GM12878 (cell line): ENCODE measurements at regions not wholly inside any gene's neighbourhood (a gene's known extent, or its start where the extent isn't known, plus 50 kb on each side); places are given as distances from the start of the nearest gene placed in this dataset.

Experiments used
- ATAC-seq: fragments of 200-7000 bp; cut with Tn5 transposase; 3 replicates; pipeline ENCODE4 v1.9.1; 2020; ENCODE audit warnings: mild to moderate bottlenecking, moderate library complexity
- BruUV-seq: library from RNA; stranded (reverse); fragments of 400-500 nt; replicated peaks from 2 replicates; lab custom pipeline; 2021; lab: Mats Ljungman, UMichigan
- CTCF ChIA-PET: fragments of 300-600 bp; sonication (Branson Sonifier 250); formaldehyde crosslinking; extraction: SDS; loops from one replicate; lab custom pipeline; 2021; ENCODE audit warnings: inconsistent platforms; lab: Yijun Ruan, JAX
- POLR2A ChIA-PET: fragments of 350-600 bp; formaldehyde crosslinking; extraction: SDS; loops from one replicate; lab custom pipeline; 2021; ENCODE audit warnings: inconsistent platforms; lab: Charles Lee
- RAD21 ChIA-PET: fragments of 300-600 bp; sonication (Branson Sonifier 250); formaldehyde crosslinking; loops from one replicate; lab custom pipeline; 2023; ENCODE audit warnings: antibody characterized with exemption; ENCODE audit not compliant: unreplicated experiment; lab: Charles Lee
- SMC1A ChIA-PET: fragments of 300-600 bp; sonication (Branson Sonifier 250); formaldehyde crosslinking; loops from one replicate; lab custom pipeline; 2023; ENCODE audit not compliant: unreplicated experiment, uncharacterized antibody; lab: Charles Lee
- DNase-seq: peaks from one replicate; pipeline ENCODE4 v3.0.0-alpha.2; 2011; ENCODE audit warnings: low read depth, low spot score
- FAIRE-seq: peaks from 3 replicates; lab custom pipeline; 2011; peaks lifted over from hg19 to GRCh38; lab: Jason Lieb, UNC
- H2AFZ ChIP-seq: 2 replicates; pipeline ENCODE4 v1.6.0; 2011; ENCODE audit warnings: low read depth, low read length, control low read depth; ENCODE audit not compliant: control insufficient read depth
- H3K27ac ChIP-seq: 2 replicates; pipeline ENCODE4 v1.5.1; 2011; ENCODE audit warnings: control low read depth; ENCODE audit not compliant: control insufficient read depth, insufficient read depth
- H3K27me3 ChIP-seq, 2 experiments: replicated peaks in 1 of 2; 2 replicates each; pipeline versions ENCODE4 v1.6.0 to v1.6.1; 2011; ENCODE audit warnings: low read length in 1 of 2; ENCODE audit not compliant: control insufficient read depth in 2 of 2, insufficient read depth in 2 of 2
- H3K36me3 ChIP-seq, 2 experiments: 2 replicates each; pipeline ENCODE4 v1.5.1; 2011; ENCODE audit warnings: low read length in 1 of 2; ENCODE audit not compliant: control insufficient read depth in 2 of 2, insufficient read depth in 2 of 2
- H3K4me1 ChIP-seq: 2 replicates; pipeline ENCODE4 v1.6.1; 2011; ENCODE audit warnings: mild to moderate bottlenecking, low read length, moderate library complexity, mixed read lengths; ENCODE audit not compliant: control insufficient read depth, insufficient read depth
- H3K4me2 ChIP-seq: 2 replicates; pipeline ENCODE4 v1.6.0; 2011; ENCODE audit warnings: control low read depth; ENCODE audit not compliant: control insufficient read depth, insufficient read depth
- H3K4me3 ChIP-seq: fragments of 200-600 bp; sonication (generic); 2 replicates; pipeline ENCODE4 v1.5.1; 2016
- H3K79me2 ChIP-seq: 2 replicates; pipeline ENCODE4 v1.6.0; 2011; ENCODE audit warnings: low read length; ENCODE audit not compliant: control insufficient read depth, insufficient read depth
- H3K9ac ChIP-seq: 2 replicates; pipeline ENCODE4 v1.8.0; 2011; ENCODE audit warnings: low read length, control low read depth, mixed read lengths; ENCODE audit not compliant: control insufficient read depth, insufficient read depth
- H3K9me3 ChIP-seq: replicated peaks from 3 replicates; pipeline ENCODE4 v1.5.1; 2011; ENCODE audit warnings: mild to moderate bottlenecking, low read length; ENCODE audit not compliant: control insufficient read depth, insufficient read depth
- H4K20me1 ChIP-seq: 2 replicates; pipeline ENCODE4 v1.6.0; 2011; ENCODE audit not compliant: control insufficient read depth, insufficient read depth
- ATF3 ChIP-seq: IDR thresholded peaks from 2 replicates; pipeline ENCODE4 v1.6.1; 2011; ENCODE audit warnings: low read depth, mild to moderate bottlenecking, low read length, moderate library complexity, borderline replicate concordance; ENCODE audit errors: extremely low read depth
- KAT2A ChIP-seq: conservative IDR thresholded peaks from 2 replicates; pipeline ENCODE4 v1.6.1; 2011; ENCODE audit warnings: low read depth, low read length; ENCODE audit not compliant: control insufficient read depth
- KDM1A ChIP-seq: fragments of 200-600 bp; sonication (generic); IDR thresholded peaks from 2 replicates; pipeline ENCODE4 v1.6.1; 2016; ENCODE audit warnings: borderline replicate concordance
- PAX5 ChIP-seq: IDR thresholded peaks from 2 replicates; pipeline ENCODE4 v1.6.1; 2011; ENCODE audit warnings: low read depth, low read length, borderline replicate concordance
- PML ChIP-seq: IDR thresholded peaks from 2 replicates; pipeline ENCODE4 v1.6.1; 2012; ENCODE audit warnings: low read length, inconsistent platforms
- POU2F2 ChIP-seq: IDR thresholded peaks from 3 replicates; pipeline ENCODE4 v1.6.1; 2011; ENCODE audit warnings: low read depth, mild to moderate bottlenecking, low read length, borderline replicate concordance
- SRF ChIP-seq, 2 experiments: IDR thresholded peaks; 2 replicates each; pipeline ENCODE4 v1.6.1; 2011; ENCODE audit warnings: low read depth in 2 of 2, low read length in 2 of 2, mild to moderate bottlenecking in 1 of 2, moderate library complexity in 1 of 2
- SUPT20H ChIP-seq: IDR thresholded peaks from 2 replicates; pipeline ENCODE4 v1.6.1; 2011; ENCODE audit warnings: low read depth, mild to moderate bottlenecking, low read length, moderate library complexity, borderline replicate concordance; ENCODE audit not compliant: control insufficient read depth
- WGBS: methylation state at CpG from one replicate; pipeline ENCODE4 v1.1.6; 2016; ENCODE audit warnings: low lambda C conversion rate; ENCODE audit not compliant: insufficient replicate concordance, insufficient coverage; ENCODE audit errors: missing lambda C conversion rate; 5-methylcytosine and 5-hydroxymethylcytosine counted together
- in situ Hi-C: fragments of 300-500 bp; cut with MboI; formaldehyde crosslinking; loops from 9 replicates; pipeline ENCODE4 v1.14.3; 2018; ENCODE audit warnings: mixed read lengths
- intact Hi-C: fragments of 100-400 bp; cut with micrococcal nuclease; formaldehyde crosslinking; loops from one replicate; pipeline ENCODE4 v1.14.2; 2022; ENCODE audit not compliant: unreplicated experiment

GRCh38 chr10:31130406-31130805 is 98.7 kb upstream of the ZNF438 start:
- H3K4me3 ChIP-seq = no peak overlapping the region
- ATAC-seq (no peak), FAIRE-seq (no peak), DNase-seq (no peak)
- no peaks in the 10 kb centered on the region for H3K36me3 ChIP-seq
- in situ Hi-C loops = no loop called here
- ChIA-PET POLR2A (no interaction called here), SMC1A (interaction anchor here (1.5 kb wide), 1 partner anchor 9 kb away, joined by 3 read pairs; no protein-coding TSS in a partner anchor), RAD21 (no interaction called here), CTCF (interaction anchor here (1.3 kb wide), 1 partner anchor 678 kb away, joined by 3 read pairs; no protein-coding TSS in a partner anchor)
- H3K27me3 ChIP-seq = no peaks in the 10 kb centered on the region
- H2AFZ ChIP-seq = no peak overlapping the region
- H3K4me2 ChIP-seq = no peak overlapping the region
- 100% methylated on average over 1 of the region's 1 CpG for WGBS
- no peaks in the 10 kb centered on the region for H3K9me3 ChIP-seq
- no peak overlapping the region for H3K27ac ChIP-seq
- no peaks in the 10 kb centered on the region for H3K79me2 ChIP-seq
- intact Hi-C loops = loop anchor here (10.0 kb wide), 2 partner anchors 96 to 184 kb away; partner anchors contain the start of genes ZEB1 and ZNF438
- no peaks in the 10 kb centered on the region for H4K20me1 ChIP-seq
- no peak overlapping the region for H3K9ac ChIP-seq
- H3K4me1 ChIP-seq = peaks cover 11% of the 10 kb centered on the region
- TF ChIP-seq KAT2A = no peak
- no peak for TF ChIP-seq POU2F2
- no peak for TF ChIP-seq KDM1A
- TF ChIP-seq ATF3 = no peak
- no peak for TF ChIP-seq SUPT20H
- no TSS peak for BruUV-seq

- H3K27me3 ChIP-seq = no peaks in the 10 kb centered on the region
- whole genome bisulfite sequencing = 90% methylated on average over 2 of the region's 2 CpGs
- TF ChIP-seq PAX5 = no peak
- TF ChIP-seq SRF (IDR thresholded peaks at IDR 0.05; ENCODE audit: low read depth in 2 of 2, low read length in 2 of 2) = no peak
- TF ChIP-seq PML = no peak
- TF ChIP-seq, all 136 proteins: peak for 0
- H3K27ac ChIP-seq = no peak overlapping the region
- H3K9me3 ChIP-seq = no peaks in the 10 kb centered on the region
- H4K20me1 ChIP-seq = no peaks in the 10 kb centered on the region
- no peaks in the 10 kb centered on the region for H3K79me2 ChIP-seq
- BruUV-seq = no TSS peak
- ChIA-PET RAD21 (no interaction called here), CTCF (interaction anchor here (1.3 kb wide), 1 partner anchor 677 kb away, joined by 3 read pairs; no protein-coding TSS in a partner anchor), SMC1A (interaction anchor here (1.1 to 1.5 kb wide), 2 partner anchors 10 to 31 kb away, joined by 3 to 5 read pairs; no protein-coding TSS in a partner anchor), POLR2A (no interaction called here)
- H2AFZ ChIP-seq = no peak overlapping the region
- intact Hi-C loops = loop anchor here (10.0 kb wide), 2 partner anchors 96 to 184 kb away; partner anchors contain the start of genes ZEB1 and ZNF438
- DNase-seq (no peak), ATAC-seq (no peak), FAIRE-seq (no peak)
- peaks cover 11% of the 10 kb centered on the region for H3K4me1 ChIP-seq
- H3K4me2 ChIP-seq = no peak overlapping the region
- no peaks in the 10 kb centered on the region for H3K36me3 ChIP-seq
- H3K9ac ChIP-seq = no peak overlapping the region
- in situ Hi-C loops = no loop called here
- H3K4me3 ChIP-seq = no peak overlapping the region
Measured at GRCh38 chr10:31131251-31131650, 99.6 kb upstream of the ZNF438 start.
